ENCODE measurements at regions not wholly inside any gene's neighbourhood (a gene's known extent, or its start where the extent isn't known, plus 50 kb on each side); places are given as distances from the start of the nearest gene placed in this dataset.

- no peak overlapping the region for H3K4me3 Mint-ChIP-seq (ENCODE audit: unreplicated experiment)
- peaks cover 34% of the 10 kb centered on the region for H3K27me3 Mint-ChIP-seq (ENCODE audit: low read depth, unreplicated experiment)
- Histone ChIP-seq H3K27ac (ENCODE audit: low read depth, low read length) (no peak overlapping the region), H3K27me3 (ENCODE audit: insufficient read depth, low read length) (peaks cover 35% of the 10 kb centered on the region), H2AFZ (ENCODE audit: low read depth, low read length) (no peak overlapping the region), H3K36me3 (ENCODE audit: insufficient read depth, low read length) (no peaks in the 10 kb centered on the region), H4K20me1 (ENCODE audit: insufficient read depth, low read length) (no peaks in the 10 kb centered on the region), H3K4me3 (ENCODE audit: insufficient read depth, low read depth, low read length) (no peak overlapping the region), H3K9ac (ENCODE audit: low read length) (no peak overlapping the region), H3K4me1 (ENCODE audit: insufficient read depth, low read length) (no peaks in the 10 kb centered on the region), H3K79me2 (ENCODE audit: insufficient read depth, low read length) (no peaks in the 10 kb centered on the region), H3K9me3 (ENCODE audit: insufficient read depth, low read depth, low read length) (no peaks in the 10 kb centered on the region), H3K4me2 (ENCODE audit: low read length) (no peak overlapping the region)
- FAIRE-seq (no peak), DNase-seq (ENCODE audit: low read depth) (peak; percentile 17)
- no peaks in the 10 kb centered on the region for H3K9me3 Mint-ChIP-seq (ENCODE audit: unreplicated experiment)
- no peaks in the 10 kb centered on the region for H3K4me1 Mint-ChIP-seq (ENCODE audit: low read depth, unreplicated experiment)
- H3K27ac Mint-ChIP-seq (ENCODE audit: unreplicated experiment) = no peak overlapping the region
- peak; percentile 66 for TF ChIP-seq CTCF (IDR thresholded peaks at IDR 0.05; ENCODE audit: insufficient read depth, low read depth, low read length)
- TF ChIP-seq EZH2 (IDR thresholded peaks at IDR 0.05; ENCODE audit: insufficient read depth, low read length) = no peak
- no peaks in the 10 kb centered on the region for H3K36me3 Mint-ChIP-seq (ENCODE audit: low read depth, unreplicated experiment)
Measured at GRCh38 chr6:30396833-30397479, 52.0 kb downstream of the RPP21 start.

- Mint-ChIP-seq H3K4me3 (ENCODE audit: unreplicated experiment) (no peak overlapping the region), H3K27me3 (ENCODE audit: low read depth, unreplicated experiment) (peaks cover 34% of the 10 kb centered on the region), H3K4me1 (ENCODE audit: low read depth, unreplicated experiment) (no peaks in the 10 kb centered on the region), H3K9me3 (ENCODE audit: unreplicated experiment) (no peaks in the 10 kb centered on the region), H3K27ac (ENCODE audit: unreplicated experiment) (no peak overlapping the region), H3K36me3 (ENCODE audit: low read depth, unreplicated experiment) (no peaks in the 10 kb centered on the region)
- Histone ChIP-seq H2AFZ (ENCODE audit: low read depth, low read length) (no peak overlapping the region), H3K36me3 (ENCODE audit: insufficient read depth, low read length) (no peaks in the 10 kb centered on the region), H3K79me2 (ENCODE audit: insufficient read depth, low read length) (no peaks in the 10 kb centered on the region), H3K4me3 (ENCODE audit: insufficient read depth, low read depth, low read length) (no peak overlapping the region), H3K4me2 (ENCODE audit: low read length) (no peak overlapping the region), H3K27ac (ENCODE audit: low read depth, low read length) (no peak overlapping the region), H4K20me1 (ENCODE audit: insufficient read depth, low read length) (no peaks in the 10 kb centered on the region), H3K9me3 (ENCODE audit: insufficient read depth, low read depth, low read length) (no peaks in the 10 kb centered on the region), H3K27me3 (ENCODE audit: insufficient read depth, low read length) (peaks cover 40% of the 10 kb centered on the region), H3K9ac (ENCODE audit: low read length) (no peak overlapping the region), H3K4me1 (ENCODE audit: insufficient read depth, low read length) (no peaks in the 10 kb centered on the region)
- DNase-seq (ENCODE audit: low read depth) (no peak), FAIRE-seq (no peak)
- TF ChIP-seq EZH2 (IDR thresholded peaks at IDR 0.05; ENCODE audit: insufficient read depth, low read length) = no peak
Measured at GRCh38 chr6:30397697-30398096, 52.7 kb downstream of the RPP21 start.

GRCh38 chr6:30399390-30400058 is 54.6 kb downstream of the RPP21 start:
- peak; percentile 2 for DNase-seq (ENCODE audit: low read depth)
- H3K9ac ChIP-seq (ENCODE audit: low read length) = no peak overlapping the region
- TF ChIP-seq EZH2 (IDR thresholded peaks at IDR 0.05; ENCODE audit: insufficient read depth, low read length) = no peak
- no peak for TF ChIP-seq CTCF (IDR thresholded peaks at IDR 0.05; ENCODE audit: insufficient read depth, low read depth, low read length)
- H3K79me2 ChIP-seq (ENCODE audit: insufficient read depth, low read length) = no peaks in the 10 kb centered on the region
- no peak overlapping the region for H2AFZ ChIP-seq (ENCODE audit: low read depth, low read length)
- peaks cover 35% of the 10 kb centered on the region for H3K27me3 ChIP-seq (ENCODE audit: insufficient read depth, low read length)
- Mint-ChIP-seq H3K27me3 (ENCODE audit: low read depth, unreplicated experiment) (peaks cover 41% of the 10 kb centered on the region), H3K4me3 (ENCODE audit: unreplicated experiment) (no peak overlapping the region), H3K27ac (ENCODE audit: unreplicated experiment) (no peak overlapping the region), H3K9me3 (ENCODE audit: unreplicated experiment) (no peaks in the 10 kb centered on the region), H3K4me1 (ENCODE audit: low read depth, unreplicated experiment) (no peaks in the 10 kb centered on the region), H3K36me3 (ENCODE audit: low read depth, unreplicated experiment) (no peaks in the 10 kb centered on the region)
- H3K27ac ChIP-seq (ENCODE audit: low read depth, low read length) = no peak overlapping the region
- no peaks in the 10 kb centered on the region for H3K36me3 ChIP-seq (ENCODE audit: insufficient read depth, low read length)
- no peak overlapping the region for H3K4me3 ChIP-seq (ENCODE audit: insufficient read depth, low read depth, low read length)
- no peaks in the 10 kb centered on the region for H3K4me1 ChIP-seq (ENCODE audit: insufficient read depth, low read length)
- H4K20me1 ChIP-seq (ENCODE audit: insufficient read depth, low read length) = no peaks in the 10 kb centered on the region
- FAIRE-seq = no peak
- H3K9me3 ChIP-seq (ENCODE audit: insufficient read depth, low read depth, low read length) = no peaks in the 10 kb centered on the region
- H3K4me2 ChIP-seq (ENCODE audit: low read length) = no peak overlapping the region
